Stimulated activated CD4-positive, alpha-beta T cell treated with anti-CD3 and anti-CD28 coated beads, Interleukin-2, amount 100 ng/mL, for 24 hours (primary cell): ENCODE measurements at regions not wholly inside any gene's neighbourhood (a gene's known extent, or its start where the extent isn't known, plus 50 kb on each side); places are given as distances from the start of the nearest gene placed in this dataset.

Experiments
- DNase-seq, 2 donors: peaks; one replicate each; pipeline ENCODE4 v3.0.0-alpha.2; 2020

- DNase-seq: no peak
Measured at GRCh38 chr20:56178219-56178618, 70.3 kb upstream of the MC3R start.

- DNase-seq: no peak
Measured at GRCh38 chr20:56179051-56179450, 69.5 kb upstream of the MC3R start.

- DNase-seq: no peak
Measured at GRCh38 chr20:56181583-56181982, 66.9 kb upstream of the MC3R start.

- no peak for DNase-seq
Measured at GRCh38 chr20:56187534-56188165, 60.9 kb upstream of the MC3R start.

- DNase-seq: no peak
Measured at GRCh38 chr20:56194042-56194441, 54.5 kb upstream of the MC3R start.

- DNase-seq: no peak
Measured at GRCh38 chr20:56195946-56196345, 52.6 kb upstream of the MC3R start.
